Fibroblast of skin of abdomen (primary cell): ENCODE measurements at regions not wholly inside any gene's neighbourhood (a gene's known extent, or its start where the extent isn't known, plus 50 kb on each side); places are given as distances from the start of the nearest gene placed in this dataset.
A peak's percentile ranks its signal among the peaks of the same experiment; 100 is the strongest.

Experiments
- DNase-seq: peaks from one replicate; pipeline ENCODE4 v3.0.0-alpha.2; 2013

DNA sequence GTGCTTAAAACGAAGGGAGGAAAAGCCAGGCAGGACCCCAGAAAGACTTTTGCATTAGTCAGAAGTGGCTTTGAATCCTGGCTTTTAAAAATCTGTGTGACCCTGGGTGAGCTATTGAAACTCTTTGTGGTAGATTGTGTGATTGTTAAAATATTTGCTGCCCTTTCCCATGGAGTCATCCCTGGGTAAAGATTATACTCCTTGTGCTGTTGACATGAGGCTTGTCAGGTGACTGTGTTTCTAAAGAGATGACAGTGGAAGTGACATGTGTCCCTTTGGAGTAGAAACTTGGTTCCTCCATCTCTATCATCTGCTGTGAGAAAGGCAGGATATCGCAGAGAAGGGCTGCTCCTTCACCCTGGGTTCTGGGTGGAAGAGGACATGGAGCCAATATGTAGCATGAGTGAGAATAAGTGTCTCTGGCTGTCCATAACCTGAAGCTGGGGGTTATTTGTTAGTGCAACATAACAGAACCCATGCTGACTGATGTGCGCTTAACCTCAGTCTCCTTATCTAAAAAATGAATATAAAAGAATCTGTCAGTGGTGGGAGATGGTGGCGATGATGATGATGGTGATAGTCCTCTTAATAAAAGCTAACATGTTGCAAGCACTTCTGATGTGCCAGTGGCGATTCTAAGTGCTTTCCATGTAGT, 187.6 kb downstream of the RHOU start:
- DNase-seq, result no peak

GRCh38 chr1:228923973-228924686, 188.9 kb downstream of the RHOU start:
- peak; percentile 14 for DNase-seq

- no peak for DNase-seq
These were observed 190.4 kb downstream of the RHOU start for GRCh38 chr1:228925691-228926090.

- no peak for DNase-seq
These were observed 192.1 kb downstream of the RHOU start for GRCh38 chr1:228927421-228927820.

- DNase-seq, result no peak
These were observed 192.9 kb downstream of the RHOU start for GRCh38 chr1:228927946-228928898.

DNA sequence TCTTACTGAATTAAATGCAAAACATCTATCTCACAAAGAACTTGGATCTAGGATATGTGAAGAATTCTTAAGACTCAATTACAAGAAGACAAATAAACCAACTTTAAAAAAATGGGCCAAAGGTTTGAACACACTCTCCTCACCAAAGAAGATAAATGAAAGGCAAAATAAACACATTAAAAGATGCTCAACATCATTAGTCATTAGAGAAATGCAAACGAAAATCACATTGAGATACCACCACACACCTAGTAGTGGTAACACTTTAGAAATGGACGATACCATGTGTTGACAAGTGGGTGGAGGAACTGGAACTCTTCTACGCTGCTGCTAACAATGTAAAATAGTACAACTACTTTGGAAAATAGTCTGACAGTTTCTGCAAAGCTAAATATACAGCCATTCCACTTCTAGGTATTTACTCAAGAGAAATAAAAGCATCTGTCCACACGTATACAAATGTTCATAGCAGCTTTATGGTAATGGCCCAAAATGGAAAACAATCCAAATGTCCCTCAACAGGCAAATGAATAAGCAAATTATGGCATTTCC, 194.3 kb downstream of the RHOU start:
- DNase-seq, result no peak

- DNase-seq, result no peak
These were observed 195.2 kb downstream of the RHOU start for GRCh38 chr1:228930479-228930957.

- no peak for DNase-seq
These were observed 198.5 kb downstream of the RHOU start for GRCh38 chr1:228933753-228934152.

- no peak for DNase-seq
These were observed 200.0 kb downstream of the RHOU start for GRCh38 chr1:228935198-228935663.

GRCh38 chr1:228935855-228936727, 200.8 kb downstream of the RHOU start:
- DNase-seq, result no peak

DNA sequence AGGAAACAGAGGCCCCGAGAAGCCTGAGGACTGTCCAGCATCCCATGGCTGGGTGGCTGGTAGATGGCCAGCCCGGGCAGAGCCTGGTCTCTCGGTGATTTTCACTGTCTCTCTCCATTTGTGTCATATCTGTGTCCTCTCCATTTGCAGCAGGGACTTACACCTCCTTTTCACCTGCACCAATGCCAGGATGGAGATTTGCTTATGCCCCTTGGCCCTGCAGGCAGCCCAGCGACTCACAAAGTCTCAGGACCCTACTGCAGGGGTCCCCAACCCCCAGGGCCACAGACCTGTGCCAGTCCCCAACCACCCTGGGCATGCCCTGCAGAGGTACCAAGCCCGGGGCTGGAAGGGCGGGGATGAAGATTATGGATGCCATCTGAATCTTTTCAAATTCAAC, 201.6 kb downstream of the RHOU start:
- DNase-seq, result no peak

GRCh38 chr1:228937351-228937750, 202.1 kb downstream of the RHOU start:
- DNase-seq, result no peak

DNA sequence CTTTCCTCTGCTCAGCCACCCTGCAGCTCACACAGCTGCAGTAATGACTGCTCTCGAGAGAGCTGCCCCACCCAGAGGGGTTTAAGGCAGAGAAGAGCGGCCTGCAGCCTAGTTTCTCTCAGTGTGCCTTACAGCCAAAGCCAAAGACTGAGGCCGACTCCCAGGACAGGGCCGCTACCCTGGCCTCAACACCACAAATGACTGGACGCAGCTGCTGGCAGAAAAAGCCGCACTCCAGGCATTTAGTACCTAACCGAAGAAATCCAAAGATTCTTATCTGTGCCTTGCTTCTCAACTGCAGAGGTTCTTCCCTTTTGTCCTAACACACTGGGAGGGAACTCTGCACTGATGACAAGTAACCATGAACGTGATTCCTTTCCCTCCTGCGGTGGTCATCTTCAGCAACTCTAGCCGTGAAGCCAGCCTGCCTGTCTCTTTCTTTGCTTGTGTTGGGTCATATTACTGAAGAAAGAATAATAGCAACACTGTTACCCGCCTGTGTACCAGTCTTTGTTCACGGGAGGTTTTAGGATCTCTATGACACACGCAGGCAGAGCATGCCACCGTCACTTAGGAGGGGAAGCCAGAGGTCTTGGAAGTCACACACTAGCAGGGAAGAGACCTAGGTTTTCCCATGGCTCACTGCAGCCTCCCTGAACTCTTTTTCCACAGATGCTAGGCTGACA, 202.7 kb downstream of the RHOU start:
- DNase-seq, result no peak

DNA sequence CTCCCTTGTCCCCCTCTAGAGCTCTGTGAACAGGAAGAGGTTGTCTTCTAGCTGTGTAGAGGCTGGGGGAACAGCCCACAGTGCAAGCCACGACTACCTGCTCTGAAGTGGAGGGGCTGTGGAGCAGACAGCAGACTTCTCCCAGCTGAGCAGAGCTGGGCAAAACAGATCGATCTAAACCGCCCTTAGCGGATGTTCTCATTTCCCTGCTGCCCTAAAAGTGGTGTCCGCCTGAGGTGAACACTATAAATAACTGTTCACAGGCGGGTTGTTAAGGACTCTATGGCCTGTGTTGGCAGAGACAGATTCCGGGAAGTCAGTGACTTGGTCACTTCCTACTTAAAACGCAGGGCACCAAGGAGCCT, 203.2 kb downstream of the RHOU start:
- no peak for DNase-seq

GRCh38 chr1:228939001-228939691, 203.9 kb downstream of the RHOU start:
- no peak for DNase-seq

GRCh38 chr1:228939881-228940392, 204.7 kb downstream of the RHOU start:
- no peak for DNase-seq

GRCh38 chr1:228940526-228940925, 205.2 kb downstream of the RHOU start:
- DNase-seq, result no peak

GRCh38 chr1:228940926-228941325, 205.6 kb downstream of the RHOU start:
- DNase-seq, result no peak

DNA sequence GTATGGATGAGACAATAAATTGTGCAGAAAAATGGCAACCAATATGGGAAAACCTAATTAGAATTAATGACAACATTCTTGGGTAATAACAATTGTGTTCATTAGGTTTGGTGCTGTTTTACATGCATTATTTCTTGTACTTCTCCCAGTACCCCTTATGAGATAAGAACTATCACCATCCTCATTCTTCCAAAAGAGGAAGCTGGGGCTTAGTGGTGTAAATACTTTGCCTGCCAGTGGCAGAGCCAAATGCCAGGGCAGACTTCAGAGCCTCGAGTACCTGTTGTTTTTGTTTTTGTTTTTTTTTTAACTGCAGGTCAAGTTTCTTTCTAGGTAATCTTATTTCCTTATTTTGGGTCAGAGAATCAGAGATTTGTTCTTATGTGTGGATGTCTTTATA, 206.4 kb downstream of the RHOU start:
- no peak for DNase-seq

- DNase-seq, result no peak
These were observed 208.2 kb downstream of the RHOU start for GRCh38 chr1:228943436-228943835.
